WTC11 (cell line): ENCODE measurements at regions not wholly inside any gene's neighbourhood (a gene's known extent, or its start where the extent isn't known, plus 50 kb on each side); places are given as distances from the start of the nearest gene placed in this dataset.

Experiments
- ATAC-seq: fragments of 200-7000 bp; cut with Tn5 transposase; 2 replicates; pipeline ENCODE4 v1.10.0; 2021; ENCODE audit warnings: mild to moderate bottlenecking, moderate library complexity
- CTCF ChIA-PET: fragments of 300-600 bp; sonication (Branson Sonifier 250); formaldehyde crosslinking; loops from one replicate; lab custom pipeline; 2021; ENCODE audit warnings: antibody characterized with exemption; lab: Charles Lee
- POLR2A ChIA-PET: fragments of 350-600 bp; sonication (Branson Sonifier 250); formaldehyde crosslinking; loops from one replicate; lab custom pipeline; 2021; ENCODE audit warnings: antibody characterized with exemption; lab: Charles Lee
- DNase-seq: peaks from one replicate; pipeline ENCODE4 v3.0.0; 2021; ENCODE audit warnings: low spot score
- H3K27ac Mint-ChIP-seq: 2 replicates; pipeline ENCODE4 v1.8.0; 2021; ENCODE audit warnings: mixed read lengths
- H3K27me3 Mint-ChIP-seq: 2 replicates; pipeline ENCODE4 v1.8.0; 2021; ENCODE audit warnings: low read depth, mild to moderate bottlenecking, moderate library complexity, mixed read lengths
- H3K36me3 Mint-ChIP-seq: 2 replicates; pipeline ENCODE4 v1.8.0; 2021; ENCODE audit warnings: mixed read lengths
- H3K4me1 Mint-ChIP-seq: 2 replicates; pipeline ENCODE4 v1.8.0; 2022; ENCODE audit warnings: mixed read lengths
- H3K4me3 Mint-ChIP-seq: 2 replicates; pipeline ENCODE4 v1.8.0; 2021; ENCODE audit warnings: mild to moderate bottlenecking, moderate library complexity, mixed read lengths
- H3K9me3 Mint-ChIP-seq: 2 replicates; pipeline ENCODE4 v1.8.0; 2021; ENCODE audit warnings: mixed read lengths
- ELF4 ChIP-seq: sonication (generic); formaldehyde crosslinking; IDR thresholded peaks from 2 replicates; pipeline ENCODE4 v1.8.1; 2022; ENCODE audit warnings: low read depth, mild to moderate bottlenecking, moderate library complexity, missing genetic modification reagents
- ESRRA ChIP-seq: sonication (generic); formaldehyde crosslinking; IDR thresholded peaks from 2 replicates; pipeline ENCODE4 v1.8.1; 2022; ENCODE audit warnings: mild to moderate bottlenecking, missing genetic modification reagents, borderline replicate concordance
- HMGA2 ChIP-seq: fragments of 250-450 bp; sonication (Bioruptor Pico); IDR thresholded peaks from 2 replicates; pipeline ENCODE4 v1.4.0; 2021; ENCODE audit warnings: mild to moderate bottlenecking, moderate library complexity
- IRF2 ChIP-seq: sonication (generic); formaldehyde crosslinking; IDR thresholded peaks from 2 replicates; pipeline ENCODE4 v1.8.0; 2022; ENCODE audit warnings: low read depth, missing genetic modification reagents, borderline replicate concordance
- MXD4 ChIP-seq: fragments of 250-450 bp; sonication (Bioruptor Pico); IDR thresholded peaks from 2 replicates; pipeline ENCODE4 v1.8.0; 2021; ENCODE audit warnings: mild to moderate bottlenecking, moderate library complexity, borderline replicate concordance
- NR3C1 ChIP-seq: sonication (generic); formaldehyde crosslinking; conservative IDR thresholded peaks from 2 replicates; pipeline ENCODE4 v1.8.1; 2023; ENCODE audit warnings: low read depth, mild to moderate bottlenecking, missing genetic modification reagents
- RORB ChIP-seq: fragments of 250-450 bp; sonication (Bioruptor Pico); IDR thresholded peaks from 2 replicates; pipeline ENCODE4 v1.9.0; 2021; ENCODE audit warnings: mild to moderate bottlenecking
- SOX15 ChIP-seq: fragments of 250-450 bp; sonication (Bioruptor Pico); IDR thresholded peaks from 2 replicates; pipeline ENCODE4 v1.9.0; 2021; ENCODE audit warnings: mild to moderate bottlenecking
- TP53 ChIP-seq: sonication (generic); formaldehyde crosslinking; IDR thresholded peaks from 2 replicates; pipeline ENCODE4 v1.8.1; 2023; ENCODE audit warnings: mild to moderate bottlenecking, missing genetic modification reagents
- ZMAT4 ChIP-seq: fragments of 250-450 bp; sonication (Bioruptor Pico); IDR thresholded peaks from 2 replicates; pipeline ENCODE4 v1.9.0; 2021; ENCODE audit warnings: mild to moderate bottlenecking
- ZNF121 ChIP-seq: sonication (generic); formaldehyde crosslinking; IDR thresholded peaks from 2 replicates; pipeline ENCODE4 v1.8.0; 2023; ENCODE audit warnings: missing genetic modification reagents
- ZNF263 ChIP-seq: sonication (generic); formaldehyde crosslinking; IDR thresholded peaks from 2 replicates; pipeline ENCODE4 v1.8.1; 2022; ENCODE audit warnings: low read depth, mild to moderate bottlenecking, moderate library complexity, missing genetic modification reagents
- ZNF416 ChIP-seq: fragments of 250-450 bp; sonication (Bioruptor Pico); IDR thresholded peaks from 2 replicates; pipeline ENCODE4 v1.9.0; 2021; ENCODE audit warnings: mild to moderate bottlenecking, inconsistent platforms
- ZNF425 ChIP-seq: fragments of 250-450 bp; sonication (Bioruptor Pico); conservative IDR thresholded peaks from 2 replicates; pipeline ENCODE4 v1.9.0; 2021; ENCODE audit warnings: mild to moderate bottlenecking
- TF ChIP-seq, protein P1 (sequence below): fragments of 250-450 bp; sonication (Bioruptor Pico); IDR thresholded peaks from 2 replicates; pipeline ENCODE4 v1.9.0; 2021; ENCODE audit warnings: mild to moderate bottlenecking
- TF ChIP-seq, protein P2 (sequence below): fragments of 250-450 bp; sonication (Bioruptor Pico); IDR thresholded peaks from 2 replicates; pipeline ENCODE4 v1.8.0; 2021; ENCODE audit warnings: mild to moderate bottlenecking

DNA sequence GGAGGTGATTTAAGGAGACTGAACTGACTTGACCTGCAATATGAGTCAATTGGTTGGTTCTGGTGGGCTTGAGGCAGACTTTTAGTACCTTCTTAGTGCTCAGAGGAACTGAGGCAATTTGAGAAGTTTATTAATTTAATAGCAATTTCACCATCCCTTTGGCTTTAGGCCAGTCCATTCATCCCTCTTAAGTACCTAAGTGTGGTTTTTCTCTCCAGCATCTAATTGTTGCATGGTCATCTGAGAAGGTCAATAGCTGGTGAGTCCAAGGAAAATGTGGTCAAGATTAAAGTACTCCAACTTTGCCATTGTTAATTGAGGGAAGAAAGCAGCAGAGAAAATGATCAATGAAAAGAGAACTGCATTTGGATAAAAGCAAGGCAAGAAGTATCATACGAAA, 115.4 kb upstream of the DYRK2 start:
- Mint-ChIP-seq H3K27me3 (no peaks in the 10 kb centered on the region; the same call in 1 of the 2 replicates), H3K4me3 (no peak overlapping the region), H3K36me3 (peaks cover 7% of the 10 kb centered on the region; the same call in 1 of the 2 replicates), H3K4me1 (peaks cover 49% of the 10 kb centered on the region), H3K27ac (no peak overlapping the region), H3K9me3 (peaks cover 16% of the 10 kb centered on the region)
- no peak for ATAC-seq
- no peak for TF ChIP-seq ELF4 (CRISPR knock-in tag)
- no peak for TF ChIP-seq ZNF425 (CRISPR knock-in tag)
- TF ChIP-seq HMGA2 (CRISPR knock-in tag): no peak
- TF ChIP-seq ZNF416 (CRISPR knock-in tag): no peak
- ChIA-PET POLR2A (no interaction called here), CTCF (no interaction called here)
- no peak for DNase-seq

- ChIA-PET CTCF (no interaction called here), POLR2A (no interaction called here)
- ATAC-seq: no peak
- Mint-ChIP-seq H3K4me3 (no peak overlapping the region), H3K27ac (no peak overlapping the region), H3K36me3 (peaks cover 7% of the 10 kb centered on the region; the same call in 1 of the 2 replicates), H3K4me1 (peaks cover 49% of the 10 kb centered on the region), H3K27me3 (no peaks in the 10 kb centered on the region; the same call in 1 of the 2 replicates), H3K9me3 (peaks cover 16% of the 10 kb centered on the region)
- no peak for DNase-seq
- TF ChIP-seq ZNF425 (CRISPR knock-in tag): no peak
- no peak for TF ChIP-seq NR3C1 (CRISPR knock-in tag)
- no peak for TF ChIP-seq ZNF121
- TF ChIP-seq TP53 (CRISPR knock-in tag): no peak
- TF ChIP-seq SOX15 (CRISPR knock-in tag): no peak
- TF ChIP-seq ZNF416 (CRISPR knock-in tag): no peak
- no peak for TF ChIP-seq RORB (CRISPR knock-in tag)
- no peak for TF ChIP-seq IRF2 (CRISPR knock-in tag)
- TF ChIP-seq, protein P1, sequence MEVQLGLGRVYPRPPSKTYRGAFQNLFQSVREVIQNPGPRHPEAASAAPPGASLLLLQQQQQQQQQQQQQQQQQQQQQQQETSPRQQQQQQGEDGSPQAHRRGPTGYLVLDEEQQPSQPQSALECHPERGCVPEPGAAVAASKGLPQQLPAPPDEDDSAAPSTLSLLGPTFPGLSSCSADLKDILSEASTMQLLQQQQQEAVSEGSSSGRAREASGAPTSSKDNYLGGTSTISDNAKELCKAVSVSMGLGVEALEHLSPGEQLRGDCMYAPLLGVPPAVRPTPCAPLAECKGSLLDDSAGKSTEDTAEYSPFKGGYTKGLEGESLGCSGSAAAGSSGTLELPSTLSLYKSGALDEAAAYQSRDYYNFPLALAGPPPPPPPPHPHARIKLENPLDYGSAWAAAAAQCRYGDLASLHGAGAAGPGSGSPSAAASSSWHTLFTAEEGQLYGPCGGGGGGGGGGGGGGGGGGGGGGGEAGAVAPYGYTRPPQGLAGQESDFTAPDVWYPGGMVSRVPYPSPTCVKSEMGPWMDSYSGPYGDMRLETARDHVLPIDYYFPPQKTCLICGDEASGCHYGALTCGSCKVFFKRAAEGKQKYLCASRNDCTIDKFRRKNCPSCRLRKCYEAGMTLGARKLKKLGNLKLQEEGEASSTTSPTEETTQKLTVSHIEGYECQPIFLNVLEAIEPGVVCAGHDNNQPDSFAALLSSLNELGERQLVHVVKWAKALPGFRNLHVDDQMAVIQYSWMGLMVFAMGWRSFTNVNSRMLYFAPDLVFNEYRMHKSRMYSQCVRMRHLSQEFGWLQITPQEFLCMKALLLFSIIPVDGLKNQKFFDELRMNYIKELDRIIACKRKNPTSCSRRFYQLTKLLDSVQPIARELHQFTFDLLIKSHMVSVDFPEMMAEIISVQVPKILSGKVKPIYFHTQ (CRISPR knock-in tag): no peak
Observed at GRCh38 chr12:67534046-67534445, 114.5 kb upstream of the DYRK2 start.

DNA sequence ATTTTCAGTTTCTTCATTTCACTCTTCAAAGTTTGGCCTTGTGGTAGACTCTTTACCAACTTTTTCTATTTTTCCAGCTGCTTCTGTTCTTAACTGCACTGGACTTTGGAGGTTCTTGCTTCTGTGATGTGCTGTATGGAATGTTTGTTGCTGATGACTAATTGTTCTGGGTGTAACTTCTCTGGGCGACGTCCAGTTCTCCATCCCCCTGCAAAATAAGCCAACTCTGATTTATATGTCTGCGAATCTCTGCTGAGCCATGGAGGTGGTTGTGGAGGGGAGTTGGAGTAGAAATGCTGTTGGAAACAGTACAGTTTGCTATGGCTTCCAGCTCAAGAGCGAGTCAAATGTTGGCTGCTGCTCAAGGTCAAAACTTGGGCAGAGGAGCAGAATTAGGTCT, 113.9 kb upstream of the DYRK2 start:
- H3K27me3 Mint-ChIP-seq: no peaks in the 10 kb centered on the region; the same call in 1 of the 2 replicates
- DNase-seq (no peak), ATAC-seq (no peak)
- peaks cover 7% of the 10 kb centered on the region; the same call in 1 of the 2 replicates for H3K36me3 Mint-ChIP-seq
- no peak for TF ChIP-seq ZNF263 (CRISPR knock-in tag)
- TF ChIP-seq, protein P2, sequence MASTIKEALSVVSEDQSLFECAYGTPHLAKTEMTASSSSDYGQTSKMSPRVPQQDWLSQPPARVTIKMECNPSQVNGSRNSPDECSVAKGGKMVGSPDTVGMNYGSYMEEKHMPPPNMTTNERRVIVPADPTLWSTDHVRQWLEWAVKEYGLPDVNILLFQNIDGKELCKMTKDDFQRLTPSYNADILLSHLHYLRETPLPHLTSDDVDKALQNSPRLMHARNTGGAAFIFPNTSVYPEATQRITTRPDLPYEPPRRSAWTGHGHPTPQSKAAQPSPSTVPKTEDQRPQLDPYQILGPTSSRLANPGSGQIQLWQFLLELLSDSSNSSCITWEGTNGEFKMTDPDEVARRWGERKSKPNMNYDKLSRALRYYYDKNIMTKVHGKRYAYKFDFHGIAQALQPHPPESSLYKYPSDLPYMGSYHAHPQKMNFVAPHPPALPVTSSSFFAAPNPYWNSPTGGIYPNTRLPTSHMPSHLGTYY (CRISPR knock-in tag): no peak
- no peak for TF ChIP-seq ESRRA
- no peak for TF ChIP-seq ZMAT4 (CRISPR knock-in tag)
- TF ChIP-seq MXD4 (CRISPR knock-in tag): no peak
- peaks cover 16% of the 10 kb centered on the region for H3K9me3 Mint-ChIP-seq
- POLR2A ChIA-PET: no interaction called here
- CTCF ChIA-PET: no interaction called here
- H3K27ac Mint-ChIP-seq: peak overlapping the region; percentile 64; the same call in 1 of the 2 replicates
- H3K4me3 Mint-ChIP-seq: no peak overlapping the region
- H3K4me1 Mint-ChIP-seq: peaks cover 49% of the 10 kb centered on the region
